A673 (cell line): ENCODE measurements at regions not wholly inside any gene's neighbourhood (a gene's known extent, or its start where the extent isn't known, plus 50 kb on each side); places are given as distances from the start of the nearest gene placed in this dataset.

ENCODE experiments used
- CTCF ChIP-seq: fragments of 300-800, 200-600 bp; sonication (generic); conservative IDR thresholded peaks from 2 replicates; pipeline ENCODE4 v1.5.1; 2017; ENCODE audit warnings: low read depth, mild to moderate bottlenecking, antibody characterized with exemption, low read length, moderate library complexity, mixed read lengths
- EZH2 ChIP-seq: fragments of 200-600 bp; sonication (generic); IDR thresholded peaks from 2 replicates; pipeline ENCODE4 v1.6.1; 2017; ENCODE audit warnings: borderline replicate concordance, low read depth, mild to moderate bottlenecking, mixed read lengths, antibody characterized with exemption, low read length; ENCODE audit not compliant: poor library complexity, severe bottlenecking

- no peak for TF ChIP-seq CTCF
- TF ChIP-seq EZH2, result no peak
These were observed 56.5 kb upstream of the LHFPL3 start for GRCh38 chr7:104271948-104272347.
